SH-SY5Y (cell line): ENCODE measurements at regions not wholly inside any gene's neighbourhood (a gene's known extent, or its start where the extent isn't known, plus 50 kb on each side); places are given as distances from the start of the nearest gene placed in this dataset.

Source experiments
- GATA2 ChIP-seq: IDR thresholded peaks from 2 replicates; pipeline ENCODE4 v1.6.1; 2011; ENCODE audit warnings: mild to moderate bottlenecking, low read depth, low read length
- GATA3 ChIP-seq: IDR thresholded peaks from 2 replicates; pipeline ENCODE4 v1.6.1; 2011; ENCODE audit warnings: low read depth, mild to moderate bottlenecking, low read length, moderate library complexity

- TF ChIP-seq GATA3 (no peak), GATA2 (no peak)
These were observed 447.9 kb downstream of the IRS1 start for GRCh38 chr2:226351711-226352110.
